ENCODE measurements at regions not wholly inside any gene's neighbourhood (a gene's known extent, or its start where the extent isn't known, plus 50 kb on each side); places are given as distances from the start of the nearest gene placed in this dataset.

- no peak for TF ChIP-seq ZBTB21 (CRISPR knock-in tag; IDR thresholded peaks at IDR 0.05; ENCODE audit: borderline replicate concordance)
Measured at GRCh38 chr5:8826508-8826907, 719.4 kb downstream of the SEMA5A start (continued).

GRCh38 chr5:8827696-8828095, 718.2 kb downstream of the SEMA5A start:
- POLR2A ChIA-PET = no interaction called here
- no peak overlapping the region for H3K27ac Mint-ChIP-seq
- peaks cover 26% of the 10 kb centered on the region for H3K4me1 Mint-ChIP-seq
- H3K27me3 Mint-ChIP-seq (ENCODE audit: low read depth) = no peaks in the 10 kb centered on the region
- peaks cover under 1% of the 10 kb centered on the region; the same call in 1 of the 2 replicates for H3K9me3 Mint-ChIP-seq
- CTCF ChIA-PET = interaction anchor here (3.3 kb wide), 1 partner anchor 12 kb away, joined by 14 read pairs; no protein-coding TSS in a partner anchor
- DNase-seq (ENCODE audit: low spot score) = no peak
- TF ChIP-seq E2F4 (CRISPR knock-in tag; IDR thresholded peaks at IDR 0.05; ENCODE audit: borderline replicate concordance, low read depth) (no peak), HMGA2 (CRISPR knock-in tag; IDR thresholded peaks at IDR 0.05) (no peak), ATF6 (CRISPR knock-in tag; IDR thresholded peaks at IDR 0.05) (no peak), FOXK1 (CRISPR knock-in tag; IDR thresholded peaks at IDR 0.05) (no peak), CDX4 (CRISPR knock-in tag; IDR thresholded peaks at IDR 0.05; ENCODE audit: borderline replicate concordance) (no peak), SP1 (CRISPR knock-in tag; conservative IDR thresholded peaks at IDR 0.05) (no peak), ZNF425 (CRISPR knock-in tag; conservative IDR thresholded peaks at IDR 0.05) (no peak), KAT7 (CRISPR knock-in tag; IDR thresholded peaks at IDR 0.05; ENCODE audit: borderline replicate concordance) (no peak), ATF3 (CRISPR knock-in tag; conservative IDR thresholded peaks at IDR 0.05) (no peak), ZBTB21 (CRISPR knock-in tag; IDR thresholded peaks at IDR 0.05; ENCODE audit: borderline replicate concordance) (no peak)
- H3K36me3 Mint-ChIP-seq = no peaks in the 10 kb centered on the region
- no peak for ATAC-seq
- no peak overlapping the region for H3K4me3 Mint-ChIP-seq

GRCh38 chr5:8828596-8829322, 717.1 kb downstream of the SEMA5A start:
- H3K27ac Mint-ChIP-seq = no peak overlapping the region
- no peak overlapping the region for H3K4me3 Mint-ChIP-seq
- ChIA-PET POLR2A (no interaction called here), CTCF (interaction anchor here (3.3 kb wide), 1 partner anchor 11 kb away, joined by 14 read pairs; no protein-coding TSS in a partner anchor)
- ATAC-seq (no peak), DNase-seq (ENCODE audit: low spot score) (no peak)
- H3K9me3 Mint-ChIP-seq = no peaks in the 10 kb centered on the region
- H3K36me3 Mint-ChIP-seq = no peaks in the 10 kb centered on the region
- no peaks in the 10 kb centered on the region for H3K27me3 Mint-ChIP-seq (ENCODE audit: low read depth)
- H3K4me1 Mint-ChIP-seq = peaks cover 26% of the 10 kb centered on the region
- TF ChIP-seq ZNF121 (CRISPR knock-in tag; IDR thresholded peaks at IDR 0.05) (no peak), TEAD4 (CRISPR knock-in tag; IDR thresholded peaks at IDR 0.05) (no peak), GABPB1 (CRISPR knock-in tag; IDR thresholded peaks at IDR 0.05) (no peak), CBFB (CRISPR knock-in tag; IDR thresholded peaks at IDR 0.05; ENCODE audit: low read depth) (no peak), IRF2 (CRISPR knock-in tag; IDR thresholded peaks at IDR 0.05; ENCODE audit: borderline replicate concordance, low read depth) (no peak), ZNF263 (CRISPR knock-in tag; IDR thresholded peaks at IDR 0.05; ENCODE audit: low read depth) (no peak), AFF4 (CRISPR knock-in tag; IDR thresholded peaks at IDR 0.05; ENCODE audit: borderline replicate concordance) (no peak), ZNF416 (CRISPR knock-in tag; IDR thresholded peaks at IDR 0.05) (no peak), SP1 (CRISPR knock-in tag; conservative IDR thresholded peaks at IDR 0.05) (no peak), OVOL2 (CRISPR knock-in tag; IDR thresholded peaks at IDR 0.05; ENCODE audit: borderline replicate concordance) (no peak), ERG (CRISPR knock-in tag; IDR thresholded peaks at IDR 0.05) (no peak), ZNF423 (CRISPR knock-in tag; IDR thresholded peaks at IDR 0.05) (no peak), CREB1 (CRISPR knock-in tag; IDR thresholded peaks at IDR 0.05) (no peak)
